ENCODE measurements at regions not wholly inside any gene's neighbourhood (a gene's known extent, or its start where the extent isn't known, plus 50 kb on each side); places are given as distances from the start of the nearest gene placed in this dataset.
"Not testable (repeated sequence)": the region's sequence is repeated elsewhere in the genome, so short reads cannot be mapped to it uniquely, and the experiment has no call there.

- H3K4me3 ChIP-seq (ENCODE audit: low read depth, low read length): no peak overlapping the region
- no peak for DNase-seq (ENCODE audit: low read depth)
- TF ChIP-seq CTCF (IDR thresholded peaks at IDR 0.05; ENCODE audit: insufficient read depth, low read depth, low read length): no peak
Measured at GRCh38 chr3:194956697-194957396, 271.2 kb downstream of the FAM43A start.

- no peak for DNase-seq (ENCODE audit: low read depth)
- no peak for TF ChIP-seq CTCF (IDR thresholded peaks at IDR 0.05; ENCODE audit: insufficient read depth, low read depth, low read length)
- H3K4me3 ChIP-seq (ENCODE audit: low read depth, low read length): no peak overlapping the region
Measured at GRCh38 chr3:194957743-194958240, 272.1 kb downstream of the FAM43A start.

GRCh38 chr3:194959217-194959616 lies 273.5 kb downstream of the FAM43A start:
- DNase-seq (ENCODE audit: low read depth): no peak
- no peak for TF ChIP-seq CTCF (IDR thresholded peaks at IDR 0.05; ENCODE audit: insufficient read depth, low read depth, low read length)
- no peak overlapping the region for H3K4me3 ChIP-seq (ENCODE audit: low read depth, low read length)

- H3K4me3 ChIP-seq (ENCODE audit: low read depth, low read length); DNase-seq (ENCODE audit: low read depth): not testable (repeated sequence)
Measured at GRCh38 chr3:194959666-194960065, 274.0 kb downstream of the FAM43A start.

- TF ChIP-seq CTCF (IDR thresholded peaks at IDR 0.05; ENCODE audit: insufficient read depth, low read depth, low read length): no peak
- no peak for DNase-seq (ENCODE audit: low read depth)
Measured at GRCh38 chr3:194960446-194961032, 274.9 kb downstream of the FAM43A start.

GRCh38 chr3:194961149-194961548 lies 275.5 kb downstream of the FAM43A start:
- no peak for DNase-seq (ENCODE audit: low read depth)
- H3K4me3 ChIP-seq (ENCODE audit: low read depth, low read length): no peak overlapping the region
- TF ChIP-seq CTCF (IDR thresholded peaks at IDR 0.05; ENCODE audit: insufficient read depth, low read depth, low read length): no peak

More at GRCh38 chr3:194960446-194961032, 274.9 kb downstream of the FAM43A start:
- H3K4me3 ChIP-seq (ENCODE audit: low read depth, low read length): no peak overlapping the region

GRCh38 chr3:194961571-194961970 lies 275.9 kb downstream of the FAM43A start:
- H3K4me3 ChIP-seq (ENCODE audit: low read depth, low read length): no peak overlapping the region
- no peak for TF ChIP-seq CTCF (IDR thresholded peaks at IDR 0.05; ENCODE audit: insufficient read depth, low read depth, low read length)
- no peak for DNase-seq (ENCODE audit: low read depth)
